ENCODE measurements at regions not wholly inside any gene's neighbourhood (a gene's known extent, or its start where the extent isn't known, plus 50 kb on each side); places are given as distances from the start of the nearest gene placed in this dataset.

DNA sequence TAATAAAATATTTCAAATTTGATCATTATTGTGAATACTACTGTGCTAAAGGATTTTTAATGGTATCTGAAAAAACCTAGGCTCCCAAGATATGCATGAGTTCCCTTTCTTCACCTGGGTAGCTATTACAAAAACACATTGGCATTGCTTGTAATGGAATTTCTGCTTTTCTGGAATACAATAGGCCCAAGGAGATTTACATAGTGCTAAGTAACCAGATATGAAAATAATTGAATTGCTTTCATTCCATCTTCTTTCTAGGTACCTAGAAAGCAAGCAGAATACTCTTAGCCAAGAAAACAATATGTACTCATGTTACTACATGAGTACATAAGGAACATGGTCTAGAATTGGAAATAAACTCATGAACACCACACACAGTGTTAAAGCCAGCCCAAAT, 291.9 kb downstream of the KCNC2 start:
- DNase-seq: no peak

- no peak for DNase-seq
Observed at GRCh38 chr12:74918291-74918690, 291.3 kb downstream of the KCNC2 start.

- no peak for DNase-seq
Observed at GRCh38 chr12:74922117-74922516, 287.5 kb downstream of the KCNC2 start.

- DNase-seq: no peak
Observed at GRCh38 chr12:74922642-74923041, 287.0 kb downstream of the KCNC2 start.

GRCh38 chr12:74941670-74942069, 268.0 kb downstream of the KCNC2 start:
- DNase-seq: no peak

DNA sequence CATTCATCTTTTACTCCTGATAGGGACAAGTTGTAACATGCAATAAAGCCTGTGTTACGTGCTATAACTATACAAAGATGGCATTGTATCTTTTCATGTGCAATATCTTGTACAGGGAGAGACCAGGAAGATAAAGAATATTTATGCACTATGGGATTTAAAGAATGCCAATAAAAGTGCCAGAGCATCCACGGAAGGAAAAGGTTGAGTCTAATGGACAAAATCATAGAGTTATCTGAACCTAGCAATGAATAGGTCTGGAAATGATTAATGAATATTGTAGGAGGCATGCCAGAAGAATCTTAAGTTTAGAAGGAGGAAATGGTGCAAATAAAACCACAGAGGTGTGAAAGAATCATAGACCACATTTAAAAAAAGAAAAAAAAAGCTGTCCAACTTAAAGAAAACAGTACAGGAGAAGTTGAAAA, 263.9 kb downstream of the KCNC2 start:
- DNase-seq: no peak

DNA sequence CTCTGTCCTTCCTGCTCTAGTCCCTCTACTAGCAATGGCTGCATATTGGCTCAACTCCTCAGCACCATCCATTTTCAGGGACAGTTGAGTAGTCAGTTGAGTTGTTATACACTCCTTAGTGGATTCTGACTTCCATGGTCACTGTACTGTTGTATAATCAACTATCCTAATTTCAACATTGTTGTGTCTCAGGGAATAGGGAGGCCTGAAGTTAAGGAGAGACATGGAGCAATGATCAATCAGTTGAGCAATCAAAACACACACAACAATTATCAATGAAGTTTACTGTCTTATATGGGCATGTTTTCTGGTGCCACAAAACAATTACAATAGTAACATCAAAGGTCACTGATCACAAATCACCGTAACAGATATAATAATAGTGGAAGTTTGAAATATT, 255.9 kb downstream of the KCNC2 start:
- no peak for DNase-seq

DNA sequence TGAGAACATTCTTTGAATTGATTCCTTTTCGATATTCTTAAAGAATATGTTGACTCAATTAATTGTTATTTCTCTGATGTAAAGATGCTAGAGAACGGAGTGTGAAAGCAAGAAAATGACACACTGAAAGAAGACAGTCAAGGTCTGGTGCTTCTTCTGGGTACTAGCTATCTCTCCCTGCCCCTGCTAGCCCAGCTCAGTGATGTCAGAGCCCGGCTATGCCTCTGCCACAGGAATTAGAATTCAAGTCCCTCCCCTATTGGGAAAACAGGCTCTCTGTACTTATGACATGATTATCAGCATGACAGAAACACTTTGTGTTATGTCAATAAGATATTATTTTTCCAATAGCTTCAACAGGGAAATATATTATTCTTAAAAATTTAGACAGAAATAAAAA, 252.4 kb downstream of the KCNC2 start:
- DNase-seq: no peak

DNA sequence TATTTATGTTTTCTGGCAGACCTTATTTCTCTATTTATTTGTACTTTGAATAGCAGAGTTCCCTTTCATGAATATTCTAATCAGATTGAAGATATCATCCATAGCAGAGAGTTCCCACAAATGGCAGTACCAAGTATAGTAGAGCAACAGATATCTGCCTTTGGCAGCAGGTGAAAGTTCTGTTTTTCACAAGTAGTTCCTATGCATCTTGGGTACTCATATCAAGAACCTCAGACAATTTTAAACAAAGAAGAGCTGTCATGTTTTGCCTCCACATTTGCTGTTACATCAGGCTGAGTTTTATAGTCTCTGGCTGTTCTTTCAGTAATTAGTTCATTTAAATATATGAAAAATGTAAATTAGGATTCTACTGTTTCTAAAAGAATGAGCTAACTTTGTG, 252.0 kb downstream of the KCNC2 start:
- DNase-seq: no peak

DNA sequence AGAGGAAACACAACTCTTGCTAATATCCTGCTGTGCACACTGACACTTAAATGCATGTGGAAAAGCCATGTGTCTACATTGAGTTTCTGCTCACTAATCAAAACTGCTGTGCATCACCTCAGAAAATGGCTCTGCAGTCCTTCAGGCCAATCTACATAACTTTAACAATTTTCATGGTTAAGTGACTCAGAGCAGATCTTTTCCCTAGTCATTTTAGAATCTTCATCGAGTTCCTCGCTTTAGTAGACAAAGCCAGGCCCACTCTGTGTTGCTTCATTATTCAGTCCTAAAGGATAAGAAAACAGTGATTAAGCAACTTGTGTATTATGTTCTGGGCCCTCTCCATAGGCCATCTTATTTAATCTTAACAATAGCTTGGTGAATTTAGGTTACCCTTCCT, 250.0 kb downstream of the KCNC2 start:
- no peak for DNase-seq

GRCh38 chr12:74963304-74963703, 246.3 kb downstream of the KCNC2 start:
- no peak for DNase-seq

GRCh38 chr12:74963867-74964331, 245.7 kb downstream of the KCNC2 start:
- DNase-seq: no peak

DNA sequence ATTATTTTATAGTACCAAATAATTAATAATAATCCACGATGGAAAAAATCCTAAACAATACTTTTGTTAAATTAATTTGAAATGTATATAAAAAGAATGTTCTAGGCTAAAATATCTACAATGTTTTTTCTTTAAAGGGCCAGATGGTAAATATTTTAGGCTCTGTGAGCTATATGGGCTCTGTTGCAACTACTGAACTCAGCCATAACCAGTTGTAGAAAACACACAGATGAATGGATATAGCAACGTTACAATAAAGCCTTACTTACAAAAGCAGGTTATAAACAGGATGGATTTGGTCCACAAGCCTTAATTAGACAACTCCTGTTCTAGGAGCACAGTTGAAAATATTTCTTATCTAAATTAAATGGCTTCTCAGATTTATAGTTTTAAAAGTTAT, 245.2 kb downstream of the KCNC2 start:
- DNase-seq: no peak

GRCh38 chr12:74971201-74971600, 238.4 kb downstream of the KCNC2 start:
- DNase-seq: no peak

DNA sequence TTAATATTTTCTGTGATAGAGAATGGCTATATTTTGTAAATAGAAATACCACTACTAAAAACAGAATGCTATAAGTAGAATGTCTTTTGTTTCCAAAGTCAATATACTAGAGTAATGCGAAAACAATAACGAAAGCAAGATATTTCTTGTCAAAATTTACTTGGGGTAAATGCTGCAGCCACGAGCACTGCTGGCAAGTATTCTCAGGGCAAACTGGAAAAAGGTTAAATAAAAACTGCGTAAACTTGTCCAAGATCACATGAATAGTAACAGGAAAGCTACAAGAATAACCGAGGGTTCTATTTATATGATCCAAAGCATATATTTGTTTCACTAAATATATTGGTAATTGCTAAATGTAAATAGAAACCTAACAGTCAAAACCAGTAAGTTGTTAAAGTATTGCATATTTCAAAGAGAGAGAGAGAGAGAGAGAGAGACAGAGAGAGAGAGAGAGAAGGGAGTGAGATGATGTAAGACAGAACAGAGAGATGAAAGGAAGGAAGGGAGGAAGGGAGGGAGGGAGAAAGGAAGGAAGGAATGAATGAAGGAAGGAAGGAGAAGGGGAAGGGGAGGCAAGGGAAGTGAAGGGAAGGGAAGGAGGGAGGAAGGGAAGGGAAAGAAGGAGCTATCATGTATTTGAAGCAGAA, 231.7 kb downstream of the KCNC2 start:
- no peak for DNase-seq

DNA sequence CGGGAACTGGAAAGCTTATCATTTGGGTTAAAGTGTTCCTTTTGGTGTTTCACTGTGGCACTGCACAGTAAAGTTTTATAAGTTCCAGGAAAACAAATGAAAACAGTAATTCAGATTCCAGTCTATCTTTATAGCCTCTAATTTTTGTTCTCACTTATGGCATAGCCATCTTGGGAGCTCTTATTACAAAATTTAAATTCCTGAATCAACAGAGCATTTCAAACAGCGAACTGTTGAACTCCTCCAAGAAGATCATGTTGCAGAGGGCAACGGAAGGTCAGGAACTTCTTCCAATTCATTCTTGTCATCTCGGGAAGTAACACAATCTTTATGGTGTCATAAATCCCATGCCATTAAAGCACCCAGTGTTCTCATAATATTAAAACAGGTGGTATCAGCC, 229.1 kb downstream of the KCNC2 start:
- no peak for DNase-seq

DNA sequence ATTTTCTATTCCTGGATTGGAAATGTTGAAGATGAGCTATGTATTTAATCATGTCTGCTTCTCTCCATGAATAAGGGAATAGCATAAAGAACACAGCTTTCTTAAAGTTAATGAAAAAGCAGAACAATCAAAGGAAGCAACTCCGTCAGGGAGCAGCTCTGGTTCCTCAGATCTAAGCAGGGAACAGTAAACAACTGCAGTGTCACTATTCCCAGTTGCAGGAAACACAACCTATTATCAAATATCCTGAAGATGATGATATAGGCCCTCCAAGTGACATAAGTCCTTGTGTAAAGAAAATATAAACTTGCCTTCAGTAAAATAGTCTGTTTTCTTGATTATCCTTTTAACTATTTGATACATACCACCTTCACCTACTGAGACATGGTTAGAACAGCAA, 228.1 kb downstream of the KCNC2 start:
- DNase-seq: no peak

GRCh38 chr12:74983917-74984316, 225.7 kb downstream of the KCNC2 start:
- DNase-seq: no peak

- no peak for DNase-seq
Observed at GRCh38 chr12:74984631-74985030, 225.0 kb downstream of the KCNC2 start.

GRCh38 chr12:74985293-74985985, 224.2 kb downstream of the KCNC2 start:
- DNase-seq: no peak

- DNase-seq: no peak
Observed at GRCh38 chr12:74985986-74986319, 223.7 kb downstream of the KCNC2 start.

- DNase-seq: no peak
Observed at GRCh38 chr12:74988156-74988555, 221.5 kb downstream of the KCNC2 start.
